Panc1 (cell line): ENCODE measurements at regions not wholly inside any gene's neighbourhood (a gene's known extent, or its start where the extent isn't known, plus 50 kb on each side); places are given as distances from the start of the nearest gene placed in this dataset.

ENCODE experiments used
- ATAC-seq: fragments of 200-7000 bp; cut with Tn5 transposase; 2 replicates; pipeline ENCODE4 v1.9.1; 2020; ENCODE audit warnings: mild to moderate bottlenecking, moderate library complexity
- BruUV-seq: library from RNA; stranded (reverse); fragments of 400-500 nt; replicated peaks from 2 replicates; lab custom pipeline; 2021; lab: Mats Ljungman, UMichigan
- CTCF ChIA-PET: fragments of 300-600 bp; sonication (Branson Sonifier 250); formaldehyde crosslinking; loops from one replicate; lab custom pipeline; 2022; ENCODE audit warnings: antibody characterized with exemption; lab: Charles Lee
- POLR2A ChIA-PET: fragments of 300-600 bp; sonication (Branson Sonifier 250); formaldehyde crosslinking; loops from one replicate; lab custom pipeline; 2022; ENCODE audit warnings: antibody characterized with exemption; lab: Charles Lee
- DNase-seq: peaks from one replicate; pipeline ENCODE4 v3.0.0-alpha.2; 2010; ENCODE audit warnings: low read depth, low spot score
- H3K27ac ChIP-seq: 2 replicates; pipeline ENCODE4 v1.5.1; 2011; ENCODE audit warnings: mild to moderate bottlenecking, low read length, inconsistent platforms
- H3K27me3 ChIP-seq: fragments of 200-500 bp; sonication (Bioruptor generic); 2 replicates; pipeline ENCODE4 v1.6.0; 2014; ENCODE audit warnings: low read length, inconsistent platforms; ENCODE audit not compliant: control insufficient read depth, insufficient read depth
- H3K36me3 ChIP-seq: fragments of 200-500 bp; sonication (Bioruptor generic); 2 replicates; pipeline ENCODE4 v1.5.1; 2014; ENCODE audit warnings: inconsistent platforms, mild to moderate bottlenecking, low read length, moderate library complexity; ENCODE audit not compliant: control insufficient read depth, insufficient read depth
- H3K4me1 ChIP-seq: 2 replicates; pipeline ENCODE4 v1.5.1; 2011; ENCODE audit warnings: inconsistent platforms, mild to moderate bottlenecking, low read length, moderate library complexity; ENCODE audit not compliant: control insufficient read depth, insufficient read depth
- H3K4me3 ChIP-seq, 2 experiments: 2 replicates each; pipeline ENCODE4 v1.5.1; 2011 to 2012; ENCODE audit warnings: low read depth in 2 of 2, low read length in 2 of 2, mild to moderate bottlenecking in 2 of 2, inconsistent platforms in 1 of 2, moderate library complexity in 1 of 2
- H3K9me3 ChIP-seq: fragments of 200-500 bp; sonication (Bioruptor generic); 2 replicates; pipeline ENCODE4 v1.5.1; 2014; ENCODE audit warnings: low read depth, mild to moderate bottlenecking, inconsistent platforms, low read length, moderate library complexity; ENCODE audit not compliant: control insufficient read depth, insufficient read depth
- CTCF ChIP-seq: fragments of 450-650 bp; IDR thresholded peaks from 2 replicates; pipeline ENCODE4 v1.5.1; 2017; ENCODE audit warnings: mild to moderate bottlenecking
- POLR2AphosphoS5 ChIP-seq: IDR thresholded peaks from 2 replicates; pipeline ENCODE4 v1.6.1; 2012; ENCODE audit warnings: mild to moderate bottlenecking, low read depth, low read length, moderate library complexity
- REST ChIP-seq, 2 experiments: IDR thresholded peaks; 2 replicates each; pipeline ENCODE4 v1.6.1; 2011 to 2012; ENCODE audit warnings: low read depth in 2 of 2, control low read depth in 1 of 2, low read length in 1 of 2, mild to moderate bottlenecking in 1 of 2, moderate library complexity in 1 of 2; ENCODE audit not compliant: insufficient read depth in 1 of 2
- SIN3A ChIP-seq: IDR thresholded peaks from 2 replicates; pipeline ENCODE4 v1.6.1; 2012; ENCODE audit warnings: low read depth, mild to moderate bottlenecking, low read length, moderate library complexity, borderline replicate concordance; ENCODE audit not compliant: insufficient read depth
- TCF7L2 ChIP-seq: IDR thresholded peaks from 2 replicates; pipeline ENCODE4 v1.6.1; 2011; ENCODE audit warnings: mild to moderate bottlenecking, low read depth, low read length, inconsistent platforms
- in situ Hi-C: cut with HindIII; loops from 2 replicates; pipeline ENCODE4 v1.10.0; 2016; ENCODE audit warnings: low sequenced_read_pairs, low pct_unique_long_range_greater_than_20kb
- intact Hi-C: fragments of 100-400 bp; cut with micrococcal nuclease; formaldehyde crosslinking; loops from one replicate; pipeline ENCODE4 v1.10.0; 2022; ENCODE audit not compliant: unreplicated experiment

GRCh38 chr15:70509731-70510143, 253.6 kb downstream of the UACA start:
- ATAC-seq, result no peak
- TF ChIP-seq SIN3A (no peak), TCF7L2 (no peak), POLR2AphosphoS5 (no peak), REST (IDR thresholded peaks at IDR 0.05; ENCODE audit: insufficient read depth in 1 of 2, low read depth in 2 of 2, low read length in 1 of 2) (no peak), CTCF (no peak)
- Histone ChIP-seq H3K4me3 (no peak overlapping the region), H3K27ac (peak overlapping the region; percentile 92), H3K36me3 (no peaks in the 10 kb centered on the region), H3K27me3 (no peaks in the 10 kb centered on the region), H3K4me1 (peaks cover 53% of the 10 kb centered on the region), H3K9me3 (peaks cover 6% of the 10 kb centered on the region; the same call in 1 of the 2 replicates)
- BruUV-seq, result no TSS peak
- intact Hi-C loops, result no loop called here
- DNase-seq, result no peak
- CTCF ChIA-PET, result no interaction called here
- in situ Hi-C loops, result no loop called here
- POLR2A ChIA-PET, result no interaction called here

GRCh38 chr15:70509282-70509662, 254.1 kb downstream of the UACA start:
- H3K36me3 ChIP-seq, result no peaks in the 10 kb centered on the region
- H3K27ac ChIP-seq, result peak overlapping the region; percentile 92
- DNase-seq (no peak), ATAC-seq (no peak)
- H3K9me3 ChIP-seq, result peaks cover 6% of the 10 kb centered on the region; the same call in 1 of the 2 replicates
- ChIA-PET POLR2A (no interaction called here), CTCF (no interaction called here)
- H3K27me3 ChIP-seq, result no peaks in the 10 kb centered on the region
- no peak overlapping the region for H3K4me3 ChIP-seq
- peaks cover 55% of the 10 kb centered on the region for H3K4me1 ChIP-seq
- no peak; the same call in 1 of the 2 replicates for TF ChIP-seq CTCF
- no peak for TF ChIP-seq SIN3A
- no peak for TF ChIP-seq REST (IDR thresholded peaks at IDR 0.05; ENCODE audit: insufficient read depth in 1 of 2, low read depth in 2 of 2, low read length in 1 of 2)
- TF ChIP-seq POLR2AphosphoS5, result no peak
- TF ChIP-seq TCF7L2, result no peak
- no TSS peak for BruUV-seq
- intact Hi-C loops (no loop called here), in situ Hi-C loops (no loop called here)
